HS-5 (cell line): ENCODE measurements at regions not wholly inside any gene's neighbourhood (a gene's known extent, or its start where the extent isn't known, plus 50 kb on each side); places are given as distances from the start of the nearest gene placed in this dataset.
"Not testable (repeated sequence)": the region's sequence is repeated elsewhere in the genome, so short reads cannot be mapped to it uniquely, and the experiment has no call there.

Experiments used
- DNase-seq: peaks from one replicate; pipeline ENCODE4 v3.0.0-alpha.2; 2012; ENCODE audit warnings: low read depth

- no peak for DNase-seq
These were observed 246.5 kb downstream of the MYCN start for GRCh38 chr2:16186661-16187481.

- no peak for DNase-seq
These were observed 245.5 kb downstream of the MYCN start for GRCh38 chr2:16185801-16186272.

- DNase-seq: no peak
These were observed 244.8 kb downstream of the MYCN start for GRCh38 chr2:16184945-16185660.

GRCh38 chr2:16184341-16184890 is 244.1 kb downstream of the MYCN start:
- no peak for DNase-seq

GRCh38 chr2:16183345-16183744 is 243.0 kb downstream of the MYCN start:
- DNase-seq: no peak

GRCh38 chr2:16182841-16183240 is 242.5 kb downstream of the MYCN start:
- DNase-seq: no peak

- DNase-seq: not testable (repeated sequence)
These were observed 242.0 kb downstream of the MYCN start for GRCh38 chr2:16182311-16182815.

- DNase-seq: no peak
These were observed 241.4 kb downstream of the MYCN start for GRCh38 chr2:16181741-16182090.

GRCh38 chr2:16181062-16181740 is 240.9 kb downstream of the MYCN start:
- no peak for DNase-seq

- no peak for DNase-seq
These were observed 240.3 kb downstream of the MYCN start for GRCh38 chr2:16180631-16181030.

GRCh38 chr2:16179701-16180416 is 239.5 kb downstream of the MYCN start:
- DNase-seq: no peak

- no peak for DNase-seq
These were observed 238.3 kb downstream of the MYCN start for GRCh38 chr2:16178551-16179130.

- no peak for DNase-seq
These were observed 237.4 kb downstream of the MYCN start for GRCh38 chr2:16177671-16178180.

- DNase-seq: no peak
These were observed 236.7 kb downstream of the MYCN start for GRCh38 chr2:16176971-16177480.

- no peak for DNase-seq
These were observed 235.0 kb downstream of the MYCN start for GRCh38 chr2:16175247-16175825.

- DNase-seq: no peak
These were observed 234.3 kb downstream of the MYCN start for GRCh38 chr2:16174693-16175045.

GRCh38 chr2:16173893-16174692 is 233.7 kb downstream of the MYCN start:
- DNase-seq: no peak

- DNase-seq: no peak
These were observed 232.2 kb downstream of the MYCN start for GRCh38 chr2:16172324-16173175.

GRCh38 chr2:16171425-16171920 is 231.1 kb downstream of the MYCN start:
- DNase-seq: no peak
